ENCODE measurements at regions not wholly inside any gene's neighbourhood (a gene's known extent, or its start where the extent isn't known, plus 50 kb on each side); places are given as distances from the start of the nearest gene placed in this dataset.
"Not testable (repeated sequence)": the region's sequence is repeated elsewhere in the genome, so short reads cannot be mapped to it uniquely, and the experiment has no call there.

DNA sequence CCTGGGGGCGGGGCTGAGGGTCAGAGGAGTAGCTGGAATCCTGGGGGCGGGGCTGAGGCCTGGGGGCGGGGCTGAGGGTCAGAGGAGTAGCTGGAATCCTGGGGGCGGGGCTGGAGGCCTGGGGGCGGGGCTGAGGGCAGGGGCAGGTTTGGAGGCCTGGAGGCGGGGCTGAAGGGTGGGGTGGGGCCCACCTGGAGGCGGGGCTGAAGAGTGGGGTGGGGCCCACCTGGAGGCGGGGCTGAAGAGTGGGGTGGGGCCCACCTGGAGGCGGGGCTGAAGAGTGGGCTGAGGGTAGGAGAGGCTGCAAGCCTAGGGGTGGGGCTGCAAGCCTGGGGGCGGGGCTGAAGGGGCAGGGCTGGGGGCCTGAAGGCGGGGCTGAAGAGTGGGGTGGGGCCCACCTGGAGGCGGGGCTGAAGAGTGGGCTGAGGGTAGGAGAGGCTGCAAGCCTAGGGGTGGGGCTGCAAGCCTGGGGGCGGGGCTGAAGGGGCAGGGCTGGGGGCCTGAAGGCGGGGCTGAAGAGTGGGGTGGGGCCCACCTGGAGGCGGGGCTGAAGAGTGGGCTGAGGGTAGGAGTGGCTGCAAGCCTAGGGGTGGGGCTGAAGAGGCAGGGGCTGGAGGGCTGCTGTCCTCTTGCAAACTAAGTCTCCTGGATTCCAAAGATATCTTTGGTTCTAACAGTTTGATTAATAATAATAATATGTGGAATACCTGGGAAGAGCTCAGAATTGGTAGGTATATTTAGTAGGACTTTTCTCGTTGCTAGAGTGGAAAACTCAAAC is 1329.7 kb downstream of the BRD1 start:
- not testable (repeated sequence) for H3K36me3 ChIP-seq (ENCODE audit: insufficient read depth, low read length); H3K4me1 ChIP-seq (ENCODE audit: insufficient read depth, low read length); H3K9me3 ChIP-seq (ENCODE audit: low read length); H3K4me3 ChIP-seq (ENCODE audit: low read length); H3K27me3 ChIP-seq (ENCODE audit: insufficient read depth, low read length); H2AFZ ChIP-seq (ENCODE audit: low read depth, low read length)

- Histone ChIP-seq H3K36me3 (ENCODE audit: insufficient read depth, low read length) (no peaks in the 10 kb centered on the region), H3K9me3 (ENCODE audit: low read length) (no peaks in the 10 kb centered on the region), H2AFZ (ENCODE audit: low read depth, low read length) (no peak overlapping the region), H3K4me1 (ENCODE audit: insufficient read depth, low read length) (peaks cover 2% of the 10 kb centered on the region), H3K27me3 (ENCODE audit: insufficient read depth, low read length) (no peaks in the 10 kb centered on the region), H3K4me3 (ENCODE audit: low read length) (no peak overlapping the region)
These were observed 1330.6 kb downstream of the BRD1 start for GRCh38 chr22:48496987-48497650.

DNA sequence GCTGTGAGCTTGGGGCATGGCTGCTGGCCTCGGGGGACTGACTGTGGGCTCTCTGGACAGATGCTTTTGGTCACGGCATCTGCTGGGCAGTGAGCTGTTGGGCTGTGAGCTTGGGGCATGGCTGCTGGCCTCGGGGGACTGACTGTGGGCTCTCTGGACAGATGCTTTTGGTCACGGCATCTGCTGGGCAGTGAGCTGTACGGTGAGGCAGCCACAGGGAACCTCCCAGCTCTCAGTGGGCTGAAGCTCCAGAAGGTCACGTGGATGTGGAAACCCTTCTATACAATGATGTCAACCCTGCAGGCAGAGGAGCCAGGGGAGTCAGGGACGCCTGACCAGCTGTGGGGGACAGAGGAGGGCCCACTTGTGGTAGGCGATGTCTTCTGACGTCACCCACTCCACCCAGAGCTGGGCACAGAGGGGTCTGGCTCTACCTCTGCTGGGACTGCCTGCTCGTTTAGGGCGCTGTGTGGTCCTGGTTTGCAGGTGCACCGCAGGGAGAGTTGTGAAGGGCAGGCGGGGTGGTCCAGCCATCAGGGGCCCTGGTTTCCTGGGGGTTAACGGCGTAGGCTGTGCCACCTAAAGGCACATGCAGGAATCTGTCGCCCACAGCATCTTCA is 1331.3 kb downstream of the BRD1 start:
- Histone ChIP-seq H3K4me1 (ENCODE audit: insufficient read depth, low read length) (peaks cover 7% of the 10 kb centered on the region), H2AFZ (ENCODE audit: low read depth, low read length) (no peak overlapping the region), H3K36me3 (ENCODE audit: insufficient read depth, low read length) (no peaks in the 10 kb centered on the region), H3K27me3 (ENCODE audit: insufficient read depth, low read length) (peaks cover 4% of the 10 kb centered on the region), H3K4me3 (ENCODE audit: low read length) (no peak overlapping the region), H3K9me3 (ENCODE audit: low read length) (no peaks in the 10 kb centered on the region)

DNA sequence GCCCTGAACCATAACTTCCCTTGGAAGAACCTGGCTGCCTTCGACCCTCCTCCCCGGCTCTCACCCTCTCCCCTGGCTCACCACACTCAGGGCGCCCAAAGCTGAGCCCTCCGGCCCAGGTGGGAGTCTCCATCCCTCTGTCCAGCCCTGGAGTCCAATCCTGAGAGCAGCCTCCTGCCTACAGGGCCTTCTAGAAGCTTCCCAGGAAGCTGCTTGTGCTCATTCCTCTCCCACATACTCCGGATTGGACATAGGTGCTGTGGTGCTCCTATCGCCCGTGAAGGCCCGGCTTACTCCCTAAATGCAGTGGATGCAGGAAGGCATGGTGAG is 1332.0 kb downstream of the BRD1 start:
- no peaks in the 10 kb centered on the region for H3K9me3 ChIP-seq (ENCODE audit: low read length)
- no peak overlapping the region for H3K4me3 ChIP-seq (ENCODE audit: low read length)
- H2AFZ ChIP-seq (ENCODE audit: low read depth, low read length): no peak overlapping the region
- no peaks in the 10 kb centered on the region for H3K36me3 ChIP-seq (ENCODE audit: insufficient read depth, low read length)
- peaks cover 11% of the 10 kb centered on the region for H3K27me3 ChIP-seq (ENCODE audit: insufficient read depth, low read length)
- H3K4me1 ChIP-seq (ENCODE audit: insufficient read depth, low read length): peaks cover 12% of the 10 kb centered on the region

- Histone ChIP-seq H3K4me3 (ENCODE audit: low read length) (no peak overlapping the region), H3K27me3 (ENCODE audit: insufficient read depth, low read length) (peaks cover 11% of the 10 kb centered on the region), H3K4me1 (ENCODE audit: insufficient read depth, low read length) (peaks cover 16% of the 10 kb centered on the region), H3K9me3 (ENCODE audit: low read length) (no peaks in the 10 kb centered on the region), H3K36me3 (ENCODE audit: insufficient read depth, low read length) (no peaks in the 10 kb centered on the region), H2AFZ (ENCODE audit: low read depth, low read length) (no peak overlapping the region)
These were observed 1332.5 kb downstream of the BRD1 start for GRCh38 chr22:48494968-48495750.

DNA sequence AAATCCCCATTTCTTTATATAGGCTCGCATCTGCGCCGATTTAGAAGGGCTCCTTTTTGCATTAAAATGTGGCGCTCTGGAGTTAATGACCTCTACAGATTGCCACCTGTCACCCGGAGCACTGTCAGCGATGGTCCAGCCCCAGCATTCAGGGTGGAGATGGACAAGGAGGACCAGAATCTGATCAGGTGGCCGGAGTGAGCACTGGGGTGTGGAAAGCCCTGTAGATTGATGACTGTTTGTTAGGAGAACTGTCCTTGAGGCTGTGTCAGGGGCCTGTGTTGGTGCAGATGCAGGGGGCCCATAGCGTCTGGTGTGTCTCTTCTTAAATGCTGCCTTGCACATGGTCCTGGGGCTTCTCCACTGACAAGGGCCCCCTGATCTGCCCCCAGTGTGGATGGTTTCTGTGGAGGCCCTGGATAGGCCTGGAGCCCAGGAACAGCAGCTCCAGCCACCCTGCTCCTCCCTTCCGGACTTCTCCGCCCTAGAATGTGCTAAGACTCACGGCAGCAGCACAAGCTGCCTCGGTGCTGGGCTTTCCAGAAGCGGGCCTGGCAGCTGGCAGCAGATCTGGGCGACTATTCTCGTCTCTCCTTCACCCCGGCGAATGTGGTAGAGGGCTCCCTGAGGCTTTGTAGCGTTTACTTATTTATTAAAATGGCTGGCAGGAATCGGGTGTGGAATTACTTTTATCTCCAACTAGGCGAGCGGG is 1333.3 kb downstream of the BRD1 start:
- no peak overlapping the region for H3K4me3 ChIP-seq (ENCODE audit: low read length)
- H3K9me3 ChIP-seq (ENCODE audit: low read length): no peaks in the 10 kb centered on the region
- H2AFZ ChIP-seq (ENCODE audit: low read depth, low read length): no peak overlapping the region
- H3K27me3 ChIP-seq (ENCODE audit: insufficient read depth, low read length): peaks cover 11% of the 10 kb centered on the region
- H3K36me3 ChIP-seq (ENCODE audit: insufficient read depth, low read length): no peaks in the 10 kb centered on the region
- peaks cover 17% of the 10 kb centered on the region for H3K4me1 ChIP-seq (ENCODE audit: insufficient read depth, low read length)

DNA sequence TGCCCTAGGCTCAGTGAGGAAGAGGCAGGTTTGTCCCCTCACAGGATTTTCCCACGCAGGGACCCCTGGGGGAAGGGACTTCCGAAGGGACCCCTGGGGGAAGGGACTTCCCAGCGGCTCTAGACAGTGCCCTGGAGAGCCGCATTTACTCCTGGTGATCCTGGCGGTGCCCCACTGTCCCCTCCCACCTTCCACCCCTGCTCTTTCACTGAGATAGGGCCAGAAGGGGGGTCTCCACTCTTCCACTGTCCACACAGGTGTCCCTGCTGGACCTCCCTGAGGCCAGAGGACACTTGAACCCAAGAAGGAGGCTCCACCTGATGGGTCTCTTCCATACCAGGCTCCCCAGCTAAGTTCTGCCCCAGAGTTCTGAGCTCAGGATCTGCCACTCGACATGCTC is 1333.9 kb downstream of the BRD1 start:
- peaks cover 17% of the 10 kb centered on the region for H3K4me1 ChIP-seq (ENCODE audit: insufficient read depth, low read length)
- no peak overlapping the region for H2AFZ ChIP-seq (ENCODE audit: low read depth, low read length)
- H3K9me3 ChIP-seq (ENCODE audit: low read length): no peaks in the 10 kb centered on the region
- peaks cover 14% of the 10 kb centered on the region for H3K27me3 ChIP-seq (ENCODE audit: insufficient read depth, low read length)
- H3K4me3 ChIP-seq (ENCODE audit: low read length): no peak overlapping the region
- H3K36me3 ChIP-seq (ENCODE audit: insufficient read depth, low read length): no peaks in the 10 kb centered on the region

DNA sequence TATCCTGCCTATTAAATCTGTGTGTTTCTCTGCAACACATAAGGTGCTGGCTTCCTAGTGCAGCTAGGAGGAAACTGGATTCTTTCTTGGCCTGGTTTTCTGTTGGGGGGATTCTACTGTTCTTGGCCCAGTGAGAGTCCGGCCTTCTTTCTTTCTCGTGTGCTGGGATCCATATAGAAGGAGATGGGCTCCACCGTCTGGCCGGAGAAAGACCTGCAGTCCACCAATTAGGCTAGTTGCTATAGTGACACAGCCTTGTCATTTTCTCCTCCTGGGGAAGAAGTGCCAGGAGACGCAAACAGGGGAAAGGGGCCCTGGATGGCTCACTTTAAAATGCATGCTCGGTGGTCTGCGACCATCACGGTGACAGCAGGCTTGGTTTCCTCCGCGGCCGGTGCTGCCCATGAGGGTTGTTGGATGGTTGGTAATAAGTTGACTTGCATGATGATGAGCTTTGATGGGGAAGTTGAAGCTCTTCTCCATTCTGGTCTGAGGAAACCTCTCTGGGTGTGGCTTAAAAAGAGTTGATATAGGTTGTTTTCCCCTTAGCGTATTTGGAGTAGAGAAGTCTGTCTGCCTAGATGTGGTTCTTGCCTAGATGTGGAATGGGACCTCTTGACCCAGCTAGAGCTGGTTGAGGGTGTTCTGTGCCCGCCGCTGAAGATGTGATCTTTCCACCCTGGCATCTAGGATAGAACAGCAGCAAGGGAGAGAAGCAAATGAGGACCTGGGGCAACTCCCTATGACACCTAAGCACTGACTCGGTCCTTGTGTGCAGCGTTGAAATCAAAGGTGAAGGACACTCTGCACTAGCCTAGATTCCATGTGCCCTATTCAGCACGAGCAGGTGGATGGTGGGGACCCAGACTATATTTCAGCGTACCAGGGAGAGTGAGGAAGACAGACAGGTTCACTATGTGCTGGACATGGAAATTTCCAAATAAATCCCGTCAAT is 1335.0 kb downstream of the BRD1 start:
- Histone ChIP-seq H3K27me3 (ENCODE audit: insufficient read depth, low read length) (peaks cover 20% of the 10 kb centered on the region), H3K9me3 (ENCODE audit: low read length) (no peaks in the 10 kb centered on the region), H3K4me3 (ENCODE audit: low read length) (no peak overlapping the region), H3K36me3 (ENCODE audit: insufficient read depth, low read length) (no peaks in the 10 kb centered on the region), H3K4me1 (ENCODE audit: insufficient read depth, low read length) (peaks cover 17% of the 10 kb centered on the region), H2AFZ (ENCODE audit: low read depth, low read length) (no peak overlapping the region)

DNA sequence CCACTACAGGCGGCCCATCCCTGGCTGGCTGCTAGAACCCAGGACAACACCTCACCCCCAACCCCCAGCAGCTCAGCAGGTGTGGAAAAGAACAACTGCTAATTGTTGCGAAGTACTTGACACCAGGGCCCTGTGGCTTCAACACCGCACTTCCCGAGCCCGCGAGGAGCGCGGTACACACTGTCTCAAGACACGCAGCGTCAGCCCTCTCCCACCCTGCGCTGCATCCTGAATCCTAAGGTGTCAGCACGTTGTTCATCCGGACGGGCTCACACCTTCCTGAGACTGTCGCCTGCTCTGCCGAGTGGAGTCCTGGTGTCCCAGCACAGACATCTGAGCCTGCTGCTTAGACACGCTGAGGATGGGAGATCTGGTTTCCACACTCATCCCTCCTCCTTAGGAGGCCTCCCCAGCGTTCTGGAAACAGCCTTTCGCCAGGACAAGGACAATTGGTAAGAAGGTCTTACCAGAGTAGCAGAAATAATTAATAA is 1336.2 kb downstream of the BRD1 start:
- H3K27me3 ChIP-seq (ENCODE audit: insufficient read depth, low read length): peaks cover 26% of the 10 kb centered on the region
- no peak overlapping the region for H2AFZ ChIP-seq (ENCODE audit: low read depth, low read length)
- peaks cover 17% of the 10 kb centered on the region for H3K4me1 ChIP-seq (ENCODE audit: insufficient read depth, low read length)
- no peaks in the 10 kb centered on the region for H3K36me3 ChIP-seq (ENCODE audit: insufficient read depth, low read length)
- no peaks in the 10 kb centered on the region for H3K9me3 ChIP-seq (ENCODE audit: low read length)
- H3K4me3 ChIP-seq (ENCODE audit: low read length): no peak overlapping the region

DNA sequence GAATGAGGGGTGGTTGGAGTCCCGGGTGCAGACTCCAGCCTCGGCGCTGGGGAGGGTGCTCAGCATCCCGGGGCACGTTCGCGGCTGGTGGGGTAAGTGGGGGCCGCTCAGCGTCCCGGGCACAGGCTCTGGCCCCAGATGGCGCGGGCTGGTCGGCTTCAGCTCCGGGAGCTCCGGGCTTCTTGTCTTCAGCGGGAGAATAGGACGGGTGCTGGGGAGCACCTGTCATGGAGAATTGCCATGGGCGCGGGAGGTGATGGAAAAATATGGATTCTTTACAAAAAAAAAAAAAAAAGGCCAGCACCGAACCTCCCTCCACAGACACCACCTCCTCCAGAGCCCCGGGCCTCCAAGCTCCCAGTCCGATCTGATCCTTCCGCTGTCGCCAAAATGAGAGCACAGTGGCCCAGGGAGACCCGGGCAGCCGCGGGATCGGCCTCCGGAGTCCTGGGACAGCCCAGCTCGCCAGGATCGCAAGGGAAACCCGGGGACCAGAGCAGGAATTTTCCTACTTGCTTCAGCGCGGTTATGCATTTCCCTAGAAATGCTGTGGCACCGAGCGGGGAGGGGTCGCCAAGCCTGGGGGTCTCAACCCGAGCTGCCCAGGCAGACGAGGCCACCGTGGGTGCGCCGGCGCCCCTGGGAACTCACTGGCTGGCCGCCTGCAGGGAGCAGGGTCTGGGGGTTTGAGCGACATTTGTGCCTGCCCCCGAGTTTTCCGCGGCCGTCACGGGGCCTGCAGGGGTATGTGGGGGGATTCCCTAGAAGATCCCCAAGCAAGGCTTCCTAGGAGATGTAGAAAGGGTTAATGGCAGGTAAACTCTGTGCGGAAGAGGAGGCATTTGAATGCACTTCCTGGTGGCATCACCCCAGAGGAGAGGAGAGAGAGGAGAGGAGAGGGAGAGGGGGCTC is 1336.9 kb downstream of the BRD1 start:
- H3K4me3 ChIP-seq (ENCODE audit: low read length): peak overlapping the region; percentile 57
- peak overlapping the region; percentile 94 for H2AFZ ChIP-seq (ENCODE audit: low read depth, low read length)
- no peaks in the 10 kb centered on the region for H3K36me3 ChIP-seq (ENCODE audit: insufficient read depth, low read length)
- peaks cover 17% of the 10 kb centered on the region for H3K4me1 ChIP-seq (ENCODE audit: insufficient read depth, low read length)
- peaks cover 32% of the 10 kb centered on the region for H3K27me3 ChIP-seq (ENCODE audit: insufficient read depth, low read length)
- H3K9me3 ChIP-seq (ENCODE audit: low read length): no peaks in the 10 kb centered on the region

All from neuron (in vitro differentiated cells).